ENCODE measurements at regions not wholly inside any gene's neighbourhood (a gene's known extent, or its start where the extent isn't known, plus 50 kb on each side); places are given as distances from the start of the nearest gene placed in this dataset.

- no peak for TF ChIP-seq CTCF (conservative IDR thresholded peaks at IDR 0.05; ENCODE audit: low read depth)
- POLR2A ChIA-PET (ENCODE audit: low non-redundant PET) = no interaction called here
- DNase-seq (ENCODE audit: low spot score) = peak; percentile 86
- H3K27ac ChIP-seq = peak overlapping the region; percentile 73
- CTCF ChIA-PET = no interaction called here
Observed at GRCh38 chr2:70371753-70372152, 69.9 kb upstream of the FAM136A start.

GRCh38 chr2:70369082-70369481 is 67.2 kb upstream of the FAM136A start:
- CTCF ChIA-PET = no interaction called here
- no peak overlapping the region for H3K27ac ChIP-seq
- DNase-seq (ENCODE audit: low spot score) = no peak
- POLR2A ChIA-PET (ENCODE audit: low non-redundant PET) = no interaction called here
- no peak for TF ChIP-seq CTCF (conservative IDR thresholded peaks at IDR 0.05; ENCODE audit: low read depth)

GRCh38 chr2:70368545-70368944 is 66.7 kb upstream of the FAM136A start:
- CTCF ChIA-PET = no interaction called here

GRCh38 chr2:70367722-70368323 is 66.0 kb upstream of the FAM136A start:
- H3K27ac ChIP-seq = peak overlapping the region; percentile 44; the same call in 1 of the 2 replicates
- POLR2A ChIA-PET (ENCODE audit: low non-redundant PET) = no interaction called here
- DNase-seq (ENCODE audit: low spot score) = peak; percentile 47
- CTCF ChIA-PET = no interaction called here
- no peak for TF ChIP-seq CTCF (conservative IDR thresholded peaks at IDR 0.05; ENCODE audit: low read depth)

More at GRCh38 chr2:70368545-70368944, 66.7 kb upstream of the FAM136A start:
- TF ChIP-seq CTCF (conservative IDR thresholded peaks at IDR 0.05; ENCODE audit: low read depth) = no peak
- H3K27ac ChIP-seq = no peak overlapping the region
- POLR2A ChIA-PET (ENCODE audit: low non-redundant PET) = no interaction called here
- DNase-seq (ENCODE audit: low spot score) = no peak

- no peak for DNase-seq (ENCODE audit: low spot score)
- CTCF ChIA-PET = no interaction called here
- no peak overlapping the region for H3K27ac ChIP-seq
- no peak for TF ChIP-seq CTCF (conservative IDR thresholded peaks at IDR 0.05; ENCODE audit: low read depth)
- POLR2A ChIA-PET (ENCODE audit: low non-redundant PET) = no interaction called here
Observed at GRCh38 chr2:70362661-70363060, 60.8 kb upstream of the FAM136A start.

GRCh38 chr2:70360661-70361270 is 58.9 kb upstream of the FAM136A start:
- ChIA-PET CTCF (interaction anchor here (1.0 kb wide), 1 partner anchor 257 kb away, joined by 3 read pairs; no protein-coding TSS in a partner anchor), POLR2A (ENCODE audit: low non-redundant PET) (no interaction called here)
- DNase-seq (ENCODE audit: low spot score) = peak; percentile 82
- H3K27ac ChIP-seq = peak overlapping the region; percentile 42; the same call in 1 of the 2 replicates
- no peak for TF ChIP-seq CTCF (conservative IDR thresholded peaks at IDR 0.05; ENCODE audit: low read depth)
